Erythroblast (primary cell): ENCODE measurements at regions not wholly inside any gene's neighbourhood (a gene's known extent, or its start where the extent isn't known, plus 50 kb on each side); places are given as distances from the start of the nearest gene placed in this dataset.

ENCODE experiments used
- GATA1 ChIP-seq: IDR thresholded peaks from 2 replicates; pipeline ENCODE4 v1.6.1; 2011; ENCODE audit warnings: low read depth, mild to moderate bottlenecking, control low read depth, low read length, moderate library complexity
- POLR2A ChIP-seq: IDR thresholded peaks from 2 replicates; pipeline ENCODE4 v1.6.1; 2011; ENCODE audit warnings: mild to moderate bottlenecking, low read length

GRCh38 chr1:60924964-60925798 lies 157.2 kb upstream of the NFIA start:
- TF ChIP-seq POLR2A, result no peak
- no peak for TF ChIP-seq GATA1
